ENCODE measurements at regions not wholly inside any gene's neighbourhood (a gene's known extent, or its start where the extent isn't known, plus 50 kb on each side); places are given as distances from the start of the nearest gene placed in this dataset.

GRCh38 chr3:66907136-66907535 is 91.0 kb upstream of the KBTBD8 start:
- ChIA-PET POLR2A (no interaction called here), CTCF (no interaction called here)
- Histone ChIP-seq H3K4me3 (ENCODE audit: low read depth, low read length) (no peak overlapping the region), H3K27ac (ENCODE audit: low read depth, low read length) (no peak overlapping the region), H3K27me3 (ENCODE audit: control insufficient read depth, insufficient read depth, low read length) (peaks cover 9% of the 10 kb centered on the region), H3K9me3 (ENCODE audit: control insufficient read depth, insufficient read depth, low read length) (no peaks in the 10 kb centered on the region)
- no peak for DNase-seq (ENCODE audit: low read depth, low spot score)
- TF ChIP-seq CTCF (IDR thresholded peaks at IDR 0.05; ENCODE audit: low read depth, low read length), result no peak

- no peak for DNase-seq (ENCODE audit: low read depth, low spot score)
- peaks cover 9% of the 10 kb centered on the region for H3K27me3 ChIP-seq (ENCODE audit: control insufficient read depth, insufficient read depth, low read length)
- CTCF ChIA-PET, result interaction anchor here (2.4 kb wide), 1 partner anchor 28 kb away, joined by 10 read pairs; no protein-coding TSS in a partner anchor
- H3K9me3 ChIP-seq (ENCODE audit: control insufficient read depth, insufficient read depth, low read length), result no peaks in the 10 kb centered on the region
- no peak overlapping the region for H3K4me3 ChIP-seq (ENCODE audit: low read depth, low read length)
- no peak overlapping the region for H3K27ac ChIP-seq (ENCODE audit: low read depth, low read length)
- POLR2A ChIA-PET, result no interaction called here
- no peak for TF ChIP-seq CTCF (IDR thresholded peaks at IDR 0.05; ENCODE audit: low read depth, low read length)
Measured at GRCh38 chr3:66910266-66911055, 87.6 kb upstream of the KBTBD8 start.

GRCh38 chr3:66912306-66912705 is 85.8 kb upstream of the KBTBD8 start:
- no peak for DNase-seq (ENCODE audit: low read depth, low spot score)
- CTCF ChIA-PET, result no interaction called here
- Histone ChIP-seq H3K27me3 (ENCODE audit: control insufficient read depth, insufficient read depth, low read length) (peaks cover 8% of the 10 kb centered on the region), H3K9me3 (ENCODE audit: control insufficient read depth, insufficient read depth, low read length) (no peaks in the 10 kb centered on the region), H3K27ac (ENCODE audit: low read depth, low read length) (no peak overlapping the region), H3K4me3 (ENCODE audit: low read depth, low read length) (no peak overlapping the region)
- no peak for TF ChIP-seq CTCF (IDR thresholded peaks at IDR 0.05; ENCODE audit: low read depth, low read length)
- POLR2A ChIA-PET, result no interaction called here

- Histone ChIP-seq H3K4me3 (ENCODE audit: low read depth, low read length) (no peak overlapping the region), H3K27me3 (ENCODE audit: control insufficient read depth, insufficient read depth, low read length) (no peaks in the 10 kb centered on the region), H3K9me3 (ENCODE audit: control insufficient read depth, insufficient read depth, low read length) (no peaks in the 10 kb centered on the region), H3K27ac (ENCODE audit: low read depth, low read length) (no peak overlapping the region)
- TF ChIP-seq CTCF (IDR thresholded peaks at IDR 0.05; ENCODE audit: low read depth, low read length), result no peak
- CTCF ChIA-PET, result no interaction called here
- DNase-seq (ENCODE audit: low read depth, low spot score), result no peak
- POLR2A ChIA-PET, result no interaction called here
Measured at GRCh38 chr3:66922058-66922457, 76.0 kb upstream of the KBTBD8 start.

GRCh38 chr3:66923969-66924368 is 74.1 kb upstream of the KBTBD8 start:
- ChIA-PET CTCF (no interaction called here), POLR2A (no interaction called here)
- no peak for TF ChIP-seq CTCF (IDR thresholded peaks at IDR 0.05; ENCODE audit: low read depth, low read length)
- Histone ChIP-seq H3K27me3 (ENCODE audit: control insufficient read depth, insufficient read depth, low read length) (no peaks in the 10 kb centered on the region), H3K27ac (ENCODE audit: low read depth, low read length) (no peak overlapping the region), H3K4me3 (ENCODE audit: low read depth, low read length) (no peak overlapping the region), H3K9me3 (ENCODE audit: control insufficient read depth, insufficient read depth, low read length) (no peaks in the 10 kb centered on the region)
- no peak for DNase-seq (ENCODE audit: low read depth, low spot score)
